ENCODE measurements at regions not wholly inside any gene's neighbourhood (a gene's known extent, or its start where the extent isn't known, plus 50 kb on each side); places are given as distances from the start of the nearest gene placed in this dataset.

- intact Hi-C loops (cut with DNase I): no loop called here
- no peak overlapping the region for H3K4me3 ChIP-seq
- no peaks in the 10 kb centered on the region for H3K9me3 ChIP-seq
- H3K27ac ChIP-seq: no peak overlapping the region
- no peaks in the 10 kb centered on the region for H3K27me3 ChIP-seq
- TF ChIP-seq POLR2A (IDR thresholded peaks at IDR 0.05) (no peak), POLR2AphosphoS5 (IDR thresholded peaks at IDR 0.05; ENCODE audit: insufficient read depth in 1 of 2, low read depth in 1 of 2) (no peak), CTCF (IDR thresholded peaks at IDR 0.05) (no peak)
- DNase-seq (ENCODE audit: extremely low spot score in 2 of 2): no peak
- H3K4me1 ChIP-seq: no peaks in the 10 kb centered on the region
- no peaks in the 10 kb centered on the region for H3K36me3 ChIP-seq
Observed at GRCh38 chr4:84035568-84035967, 463.5 kb downstream of the NKX6-1 start.

DNA sequence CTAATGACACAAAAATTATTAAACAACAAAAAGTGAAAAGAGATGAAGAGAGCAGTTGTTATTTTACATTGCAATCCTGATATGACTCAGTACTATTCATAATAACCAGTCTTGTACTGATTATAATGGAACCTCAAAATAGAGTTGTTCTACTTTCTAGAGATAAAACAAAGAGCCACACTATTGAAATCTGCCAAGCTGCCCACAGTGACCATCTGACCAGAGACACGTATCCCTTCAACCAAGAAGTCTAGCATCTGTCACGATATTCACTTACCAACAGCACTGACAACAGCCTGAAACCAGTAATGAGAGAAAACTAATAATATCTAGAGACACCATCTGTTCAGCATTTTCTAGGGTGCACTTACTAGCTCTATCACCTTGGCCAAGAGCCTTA is 466.7 kb downstream of the NKX6-1 start:
- no peak for DNase-seq (ENCODE audit: extremely low spot score in 2 of 2)
- no peaks in the 10 kb centered on the region for H3K27me3 ChIP-seq
- H3K4me3 ChIP-seq: no peak overlapping the region
- intact Hi-C loops (cut with DNase I): no loop called here
- no peak overlapping the region for H3K27ac ChIP-seq
- no peaks in the 10 kb centered on the region for H3K9me3 ChIP-seq
- H3K36me3 ChIP-seq: no peaks in the 10 kb centered on the region
- TF ChIP-seq CTCF (IDR thresholded peaks at IDR 0.05) (no peak), POLR2A (IDR thresholded peaks at IDR 0.05) (no peak), POLR2AphosphoS5 (IDR thresholded peaks at IDR 0.05; ENCODE audit: insufficient read depth in 1 of 2, low read depth in 1 of 2) (no peak)
- H3K4me1 ChIP-seq: no peaks in the 10 kb centered on the region

GRCh38 chr4:84031401-84031800 is 467.7 kb downstream of the NKX6-1 start:
- Histone ChIP-seq H3K4me1 (no peaks in the 10 kb centered on the region), H3K4me3 (no peak overlapping the region), H3K27ac (no peak overlapping the region), H3K9me3 (no peaks in the 10 kb centered on the region), H3K36me3 (no peaks in the 10 kb centered on the region), H3K27me3 (no peaks in the 10 kb centered on the region)
- intact Hi-C loops (cut with DNase I): no loop called here
- no peak for DNase-seq (ENCODE audit: extremely low spot score in 2 of 2)
- TF ChIP-seq POLR2AphosphoS5 (IDR thresholded peaks at IDR 0.05; ENCODE audit: insufficient read depth in 1 of 2, low read depth in 1 of 2): no peak
- TF ChIP-seq CTCF (IDR thresholded peaks at IDR 0.05): no peak
- no peak for TF ChIP-seq POLR2A (IDR thresholded peaks at IDR 0.05)

- intact Hi-C loops (cut with DNase I): no loop called here
- no peak overlapping the region for H3K27ac ChIP-seq
- no peak overlapping the region for H3K4me3 ChIP-seq
- H3K4me1 ChIP-seq: no peaks in the 10 kb centered on the region
- no peaks in the 10 kb centered on the region for H3K27me3 ChIP-seq
- H3K36me3 ChIP-seq: no peaks in the 10 kb centered on the region
- DNase-seq (ENCODE audit: extremely low spot score in 2 of 2): no peak
- TF ChIP-seq POLR2AphosphoS5 (IDR thresholded peaks at IDR 0.05; ENCODE audit: insufficient read depth in 1 of 2, low read depth in 1 of 2) (no peak), CTCF (IDR thresholded peaks at IDR 0.05) (no peak), POLR2A (IDR thresholded peaks at IDR 0.05) (no peak)
- H3K9me3 ChIP-seq: no peaks in the 10 kb centered on the region
Observed at GRCh38 chr4:84028340-84028739, 470.8 kb downstream of the NKX6-1 start.

- TF ChIP-seq CTCF (IDR thresholded peaks at IDR 0.05) (no peak), POLR2A (IDR thresholded peaks at IDR 0.05) (no peak), POLR2AphosphoS5 (IDR thresholded peaks at IDR 0.05; ENCODE audit: insufficient read depth in 1 of 2, low read depth in 1 of 2) (no peak)
- Histone ChIP-seq H3K4me3 (no peak overlapping the region), H3K27ac (no peak overlapping the region), H3K4me1 (no peaks in the 10 kb centered on the region), H3K9me3 (no peaks in the 10 kb centered on the region), H3K27me3 (no peaks in the 10 kb centered on the region), H3K36me3 (no peaks in the 10 kb centered on the region)
- no peak for DNase-seq (ENCODE audit: extremely low spot score in 2 of 2)
- intact Hi-C loops (cut with DNase I): no loop called here
Observed at GRCh38 chr4:84024405-84024804, 474.7 kb downstream of the NKX6-1 start.

All from vagina (tissue), 2 donors.